IMR-90 (cell line): ENCODE measurements at regions not wholly inside any gene's neighbourhood (a gene's known extent, or its start where the extent isn't known, plus 50 kb on each side); places are given as distances from the start of the nearest gene placed in this dataset.

Experiments used
- ATAC-seq: fragments of 200-7000 bp; cut with Tn5 transposase; 2 replicates; pipeline ENCODE4 v1.9.1; 2020; ENCODE audit warnings: low read depth, mild to moderate bottlenecking, moderate library complexity
- BruUV-seq: library from RNA; stranded (reverse); fragments of 400-500 nt; replicated peaks from 2 replicates; lab custom pipeline; 2021; lab: Mats Ljungman, UMichigan
- CTCF ChIA-PET: fragments of 300-600 bp; formaldehyde crosslinking; extraction: SDS; loops from one replicate; lab custom pipeline; 2021; ENCODE audit warnings: antibody characterized with exemption; lab: Yijun Ruan, JAX
- POLR2A ChIA-PET: fragments of 300-600 bp; sonication (Branson Sonifier 250); formaldehyde crosslinking; loops from one replicate; lab custom pipeline; 2022; ENCODE audit warnings: antibody characterized with exemption; ENCODE audit not compliant: unreplicated experiment; lab: Charles Lee
- DNase-seq: peaks from one replicate; pipeline ENCODE4 v3.0.0; 2013
- H2AFZ ChIP-seq: replicated peaks from 2 replicates; pipeline ENCODE3; 2013; ENCODE audit warnings: low read length, mild to moderate bottlenecking; ENCODE audit not compliant: poor library complexity
- H2AK5ac ChIP-seq: 2 replicates; pipeline ENCODE4 v1.6.1; 2013; ENCODE audit warnings: low read depth, low read length, inconsistent platforms
- H2AK9ac ChIP-seq: replicated peaks from 2 replicates; pipeline ENCODE3; 2013; ENCODE audit warnings: mild to moderate bottlenecking, low read depth, low read length, moderate library complexity; ENCODE audit not compliant: poor library complexity
- H2BK120ac ChIP-seq: 2 replicates; pipeline ENCODE4 v1.6.1; 2013; ENCODE audit warnings: low read depth, low read length, inconsistent platforms
- H2BK15ac ChIP-seq: 3 replicates; pipeline ENCODE4 v1.6.1; 2013; ENCODE audit warnings: low read depth, low read length, inconsistent platforms
- H2BK20ac ChIP-seq: 2 replicates; pipeline ENCODE4 v1.6.1; 2013; ENCODE audit warnings: low read depth, mild to moderate bottlenecking, inconsistent platforms, low read length, moderate library complexity
- H2BK5ac ChIP-seq: 2 replicates; pipeline ENCODE4 v1.6.1; 2013; ENCODE audit warnings: mild to moderate bottlenecking, low read depth, low read length, inconsistent platforms; ENCODE audit not compliant: poor library complexity, severe bottlenecking
- H3K14ac ChIP-seq: replicated peaks from 2 replicates; pipeline ENCODE4 v1.6.1; 2013; ENCODE audit warnings: low read depth, low read length, inconsistent platforms
- H3K18ac ChIP-seq: 2 replicates; pipeline ENCODE4 v1.6.1; 2013; ENCODE audit warnings: low read depth, low read length, control low read depth
- H3K23ac ChIP-seq: 2 replicates; pipeline ENCODE4 v1.6.1; 2013; ENCODE audit warnings: low read depth, low read length, inconsistent platforms
- H3K27ac ChIP-seq: 2 replicates; pipeline ENCODE4 v1.5.1; 2013; ENCODE audit warnings: mild to moderate bottlenecking, control low read depth, low read length; ENCODE audit not compliant: insufficient read depth
- H3K27me3 ChIP-seq: 2 replicates; pipeline ENCODE4 v1.6.1; 2013; ENCODE audit warnings: low read length; ENCODE audit not compliant: control insufficient read depth, insufficient read depth
- H3K36me3 ChIP-seq: 2 replicates; pipeline ENCODE4 v1.6.1; 2013; ENCODE audit warnings: low read length, mixed read lengths; ENCODE audit not compliant: control insufficient read depth, insufficient read depth
- H3K4ac ChIP-seq: 2 replicates; pipeline ENCODE4 v1.6.1; 2013; ENCODE audit warnings: low read depth, low read length, inconsistent platforms
- H3K4me1 ChIP-seq: 2 replicates; pipeline ENCODE4 v1.6.1; 2013; ENCODE audit warnings: low read length, mixed read lengths; ENCODE audit not compliant: control insufficient read depth, insufficient read depth
- H3K4me2 ChIP-seq: 2 replicates; pipeline ENCODE4 v1.6.1; 2013; ENCODE audit warnings: low read depth, mild to moderate bottlenecking, control low read depth, low read length, moderate library complexity
- H3K4me3 ChIP-seq: 2 replicates; pipeline ENCODE4 v1.5.1; 2013; ENCODE audit warnings: low read depth, mild to moderate bottlenecking, control low read depth, low read length, moderate library complexity; ENCODE audit not compliant: insufficient read depth
- H3K56ac ChIP-seq: 2 replicates; pipeline ENCODE4 v1.6.1; 2013; ENCODE audit warnings: low read length, inconsistent platforms; ENCODE audit not compliant: insufficient read depth; ENCODE audit errors: extremely low read depth
- H3K79me1 ChIP-seq, 2 experiments: 2 replicates each; pipeline ENCODE4 v1.6.1; 2013; ENCODE audit warnings: low read length in 2 of 2, inconsistent platforms in 1 of 2, low read depth in 1 of 2
- H3K9ac ChIP-seq: 2 replicates; pipeline ENCODE4 v1.6.1; 2013; ENCODE audit warnings: low read depth, low read length, control low read depth
- H3K9me1 ChIP-seq: 2 replicates; pipeline ENCODE4 v1.6.1; 2013; ENCODE audit warnings: low read length, inconsistent platforms; ENCODE audit not compliant: insufficient read depth
- H3K9me3 ChIP-seq: 2 replicates; pipeline ENCODE4 v1.6.1; 2013; ENCODE audit warnings: low read length; ENCODE audit not compliant: control insufficient read depth, insufficient read depth
- H4K20me1 ChIP-seq: 2 replicates; pipeline ENCODE4 v1.6.1; 2013; ENCODE audit warnings: low read length, inconsistent platforms; ENCODE audit not compliant: insufficient read depth
- H4K5ac ChIP-seq: 2 replicates; pipeline ENCODE4 v1.6.1; 2013; ENCODE audit warnings: mild to moderate bottlenecking, low read depth, low read length, control low read depth
- H4K8ac ChIP-seq, 2 experiments: 2 replicates each; pipeline ENCODE4 v1.6.1; 2013; ENCODE audit warnings: low read depth in 2 of 2, low read length in 2 of 2, control low read depth in 1 of 2, inconsistent platforms in 1 of 2
- H4K91ac ChIP-seq: 2 replicates; pipeline ENCODE4 v1.6.1; 2013; ENCODE audit warnings: low read depth, low read length, inconsistent platforms; ENCODE audit not compliant: insufficient read depth
- BHLHE40 ChIP-seq: fragments of 150-350 bp; IDR thresholded peaks from 2 replicates; pipeline ENCODE4 v1.6.1; 2016; ENCODE audit warnings: mild to moderate bottlenecking, low read depth, low read length
- CHD1 ChIP-seq: IDR thresholded peaks from 2 replicates; pipeline ENCODE4 v1.6.1; 2012; ENCODE audit warnings: low read depth, low read length, improper control_type of control experiment
- MAFK ChIP-seq: IDR thresholded peaks from 2 replicates; pipeline ENCODE4 v1.6.1; 2012; ENCODE audit warnings: low read depth, low read length, improper control_type of control experiment
- MAZ ChIP-seq: IDR thresholded peaks from 2 replicates; pipeline ENCODE4 v1.6.1; 2012; ENCODE audit warnings: low read depth, mild to moderate bottlenecking, low read length, improper control_type of control experiment, moderate library complexity, borderline replicate concordance
- NFE2L2 ChIP-seq: fragments of 150-350 bp; IDR thresholded peaks from 2 replicates; pipeline ENCODE4 v1.6.1; 2016; ENCODE audit warnings: low read depth, mild to moderate bottlenecking, low read length
- POLR2A ChIP-seq: IDR thresholded peaks from 2 replicates; pipeline ENCODE4 v1.6.1; 2012; ENCODE audit warnings: mild to moderate bottlenecking, low read depth, low read length
- RCOR1 ChIP-seq: IDR thresholded peaks from 2 replicates; pipeline ENCODE4 v1.6.1; 2012; ENCODE audit warnings: mild to moderate bottlenecking, low read length, improper control_type of control experiment; ENCODE audit not compliant: insufficient replicate concordance
- SMC3 ChIP-seq: fragments of 150-350 bp; IDR thresholded peaks from 2 replicates; pipeline ENCODE4 v1.6.1; 2016; ENCODE audit warnings: low read depth, mild to moderate bottlenecking, antibody characterized with exemption, low read length, moderate library complexity
- dilution Hi-C: fragments of 300-500 bp; cut with HindIII; formaldehyde crosslinking; loops from one replicate; pipeline ENCODE4 v1.14.3; 2018; ENCODE audit warnings: low sequenced_read_pairs; ENCODE audit not compliant: unreplicated experiment
- in situ Hi-C: fragments of 300-500 bp; cut with MboI; formaldehyde crosslinking; loops from 3 replicates; pipeline ENCODE4 v1.14.3; 2019; ENCODE audit warnings: low sequenced_read_pairs, inconsistent platforms, mixed read lengths
- intact Hi-C: fragments of 100-400 bp; cut with micrococcal nuclease; formaldehyde crosslinking; loops from 2 replicates; pipeline ENCODE4 v1.10.0; 2022

DNA sequence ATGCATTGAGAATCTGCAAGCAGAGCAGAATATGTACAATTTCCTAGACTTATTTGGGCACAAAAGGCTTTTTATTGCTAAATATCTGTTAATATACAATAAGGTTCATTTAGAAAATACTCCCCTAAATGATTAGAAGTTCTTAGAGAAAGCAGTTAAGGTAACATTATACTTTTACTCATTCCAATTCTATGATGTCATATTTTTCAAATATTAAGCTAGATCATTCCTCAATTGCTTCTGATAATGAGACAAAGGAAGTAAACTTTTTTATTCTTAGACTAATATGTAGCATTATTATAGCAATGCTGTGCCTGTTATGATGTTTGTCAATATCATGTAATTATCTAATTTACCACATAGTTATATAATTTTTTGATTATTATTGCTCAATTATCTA, 447.0 kb downstream of the SLC16A7 start:
- Histone ChIP-seq H2BK120ac (no peak overlapping the region), H4K5ac (no peak overlapping the region), H3K23ac (no peak overlapping the region), H3K4me2 (no peak overlapping the region), H3K9me1 (no peaks in the 10 kb centered on the region), H3K4me3 (no peak overlapping the region), H2AK9ac (no peak overlapping the region), H3K18ac (no peak overlapping the region), H3K9me3 (no peaks in the 10 kb centered on the region), H4K91ac (no peak overlapping the region), H3K79me1 (no peaks in the 10 kb centered on the region), H3K4me1 (no peaks in the 10 kb centered on the region), H3K36me3 (no peaks in the 10 kb centered on the region), H2BK15ac (no peak overlapping the region), H2AFZ (no peak overlapping the region), H4K20me1 (no peaks in the 10 kb centered on the region), H2BK5ac (no peak overlapping the region), H3K27ac (no peak overlapping the region), H2AK5ac (no peak overlapping the region), H2BK20ac (no peak overlapping the region), H3K56ac (no peak overlapping the region), H3K9ac (no peak overlapping the region), H4K8ac (no peak overlapping the region), H3K27me3 (no peaks in the 10 kb centered on the region), H3K14ac (no peak overlapping the region), H3K4ac (no peak overlapping the region)
- intact Hi-C loops (no loop called here), dilution Hi-C loops (no loop called here), in situ Hi-C loops (no loop called here)
- DNase-seq (no peak), ATAC-seq (no peak)
- ChIA-PET CTCF (no interaction called here), POLR2A (no interaction called here)
- TF ChIP-seq NFE2L2 (no peak), BHLHE40 (no peak), MAFK (no peak), MAZ (no peak), SMC3 (no peak), CHD1 (no peak), POLR2A (no peak), RCOR1 (no peak)
- no TSS peak for BruUV-seq
